GM23248 (cell line): ENCODE measurements at regions not wholly inside any gene's neighbourhood (a gene's known extent, or its start where the extent isn't known, plus 50 kb on each side); places are given as distances from the start of the nearest gene placed in this dataset.

Experiments used
- EZH2 ChIP-seq: fragments of 200-600 bp; sonication (generic); IDR thresholded peaks from 2 replicates; pipeline ENCODE4 v1.6.1; 2018; ENCODE audit warnings: antibody characterized with exemption, mild to moderate bottlenecking; ENCODE audit not compliant: insufficient read depth, poor library complexity, severe bottlenecking
- EZH2phosphoT487 ChIP-seq: fragments of 200-600 bp; sonication (generic); IDR thresholded peaks from 2 replicates; pipeline ENCODE4 v1.6.1; 2018; ENCODE audit warnings: antibody characterized with exemption, moderate library complexity, mild to moderate bottlenecking, low read depth; ENCODE audit not compliant: insufficient read depth

DNA sequence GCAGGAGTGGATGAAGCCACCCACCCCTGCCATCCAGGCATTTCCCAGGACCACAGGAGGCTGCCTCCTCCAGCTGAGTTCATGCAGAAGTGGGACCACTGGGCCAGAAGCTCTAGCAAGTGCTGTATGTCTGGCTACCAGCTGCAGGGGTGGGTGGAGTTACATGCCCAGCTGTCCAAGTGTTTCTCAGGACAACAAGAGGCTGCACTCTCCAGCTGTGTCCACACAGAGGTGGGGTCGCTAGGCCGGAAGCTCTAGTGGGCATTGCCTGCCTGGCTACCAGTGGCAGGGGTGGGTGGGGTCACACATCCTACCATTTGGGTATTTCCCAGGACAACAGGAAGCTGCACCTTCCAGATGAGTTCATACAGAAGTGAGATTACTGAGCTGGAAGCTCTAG lies 234.0 kb upstream of the PPP2R3A start:
- TF ChIP-seq EZH2 (no peak), EZH2phosphoT487 (no peak)
